GM19397 (cell line): ENCODE measurements at regions not wholly inside any gene's neighbourhood (a gene's known extent, or its start where the extent isn't known, plus 50 kb on each side); places are given as distances from the start of the nearest gene placed in this dataset.
"Not testable (repeated sequence)": the region's sequence is repeated elsewhere in the genome, so short reads cannot be mapped to it uniquely, and the experiment has no call there.

ENCODE experiments used
- ATAC-seq: cut with Tn5 transposase; IDR thresholded peaks from one replicate; pipeline ENCODE4 v1.9.1; 2021; ENCODE audit warnings: mild to moderate bottlenecking, moderate library complexity; ENCODE audit not compliant: unreplicated experiment

GRCh38 chr2:215863687-215864086, 149.7 kb downstream of the MREG start:
- ATAC-seq: no peak

- ATAC-seq: no peak
Measured at GRCh38 chr2:215862351-215862771, 151.0 kb downstream of the MREG start.

GRCh38 chr2:215861607-215862350, 151.6 kb downstream of the MREG start:
- no peak for ATAC-seq

GRCh38 chr2:215856080-215856479, 157.3 kb downstream of the MREG start:
- no peak for ATAC-seq

- not testable (repeated sequence) for ATAC-seq
Measured at GRCh38 chr2:215855308-215855707, 158.0 kb downstream of the MREG start.

- no peak for ATAC-seq
Measured at GRCh38 chr2:215854008-215854407, 159.3 kb downstream of the MREG start.

GRCh38 chr2:215851696-215852095, 161.7 kb downstream of the MREG start:
- ATAC-seq: no peak

GRCh38 chr2:215851082-215851481, 162.3 kb downstream of the MREG start:
- no peak for ATAC-seq

- ATAC-seq: no peak
Measured at GRCh38 chr2:215850380-215850779, 163.0 kb downstream of the MREG start.

GRCh38 chr2:215849771-215850170, 163.6 kb downstream of the MREG start:
- no peak for ATAC-seq

- no peak for ATAC-seq
Measured at GRCh38 chr2:215848698-215849097, 164.7 kb downstream of the MREG start.

- ATAC-seq: no peak
Measured at GRCh38 chr2:215848146-215848545, 165.2 kb downstream of the MREG start.

- ATAC-seq: no peak
Measured at GRCh38 chr2:215847718-215848117, 165.6 kb downstream of the MREG start.

GRCh38 chr2:215847056-215847455, 166.3 kb downstream of the MREG start:
- no peak for ATAC-seq

- ATAC-seq: peak; percentile 49
Measured at GRCh38 chr2:215845839-215846586, 167.3 kb downstream of the MREG start.

GRCh38 chr2:215843579-215843978, 169.8 kb downstream of the MREG start:
- ATAC-seq: no peak

GRCh38 chr2:215841175-215841816, 172.1 kb downstream of the MREG start:
- ATAC-seq: no peak

GRCh38 chr2:215839816-215840215, 173.5 kb downstream of the MREG start:
- ATAC-seq: no peak

- no peak for ATAC-seq
Measured at GRCh38 chr2:215839309-215839708, 174.0 kb downstream of the MREG start.

GRCh38 chr2:215836881-215837280, 176.5 kb downstream of the MREG start:
- no peak for ATAC-seq

GRCh38 chr2:215835657-215836056, 177.7 kb downstream of the MREG start:
- no peak for ATAC-seq

- no peak for ATAC-seq
Measured at GRCh38 chr2:215835231-215835630, 178.1 kb downstream of the MREG start.
